ENCODE measurements at regions not wholly inside any gene's neighbourhood (a gene's known extent, or its start where the extent isn't known, plus 50 kb on each side); places are given as distances from the start of the nearest gene placed in this dataset.

DNA sequence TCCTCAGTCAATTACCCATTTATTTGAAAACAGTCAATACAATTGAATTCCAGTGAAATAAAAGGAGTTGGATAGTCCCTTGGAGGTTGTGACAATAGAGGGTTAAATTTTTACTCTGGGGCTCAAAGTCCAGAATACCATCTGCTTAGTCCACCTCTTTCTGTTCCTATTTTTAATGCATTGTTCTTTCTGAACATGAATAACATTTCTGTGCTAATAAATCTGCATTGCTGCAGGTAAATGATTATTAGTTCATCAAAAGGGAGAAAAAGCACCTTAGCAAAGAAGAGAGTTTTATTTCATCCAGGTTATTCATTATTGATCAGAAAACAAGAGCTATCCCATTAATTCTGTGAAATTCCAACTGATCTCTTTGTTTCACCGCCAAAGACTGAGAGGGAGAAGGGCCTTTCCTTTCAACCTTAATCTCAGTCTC is 166.1 kb upstream of the OLIG3 start:
- TF ChIP-seq, protein P1, sequence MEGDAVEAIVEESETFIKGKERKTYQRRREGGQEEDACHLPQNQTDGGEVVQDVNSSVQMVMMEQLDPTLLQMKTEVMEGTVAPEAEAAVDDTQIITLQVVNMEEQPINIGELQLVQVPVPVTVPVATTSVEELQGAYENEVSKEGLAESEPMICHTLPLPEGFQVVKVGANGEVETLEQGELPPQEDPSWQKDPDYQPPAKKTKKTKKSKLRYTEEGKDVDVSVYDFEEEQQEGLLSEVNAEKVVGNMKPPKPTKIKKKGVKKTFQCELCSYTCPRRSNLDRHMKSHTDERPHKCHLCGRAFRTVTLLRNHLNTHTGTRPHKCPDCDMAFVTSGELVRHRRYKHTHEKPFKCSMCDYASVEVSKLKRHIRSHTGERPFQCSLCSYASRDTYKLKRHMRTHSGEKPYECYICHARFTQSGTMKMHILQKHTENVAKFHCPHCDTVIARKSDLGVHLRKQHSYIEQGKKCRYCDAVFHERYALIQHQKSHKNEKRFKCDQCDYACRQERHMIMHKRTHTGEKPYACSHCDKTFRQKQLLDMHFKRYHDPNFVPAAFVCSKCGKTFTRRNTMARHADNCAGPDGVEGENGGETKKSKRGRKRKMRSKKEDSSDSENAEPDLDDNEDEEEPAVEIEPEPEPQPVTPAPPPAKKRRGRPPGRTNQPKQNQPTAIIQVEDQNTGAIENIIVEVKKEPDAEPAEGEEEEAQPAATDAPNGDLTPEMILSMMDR (IDR thresholded peaks at IDR 0.05), result no peak
- TF ChIP-seq SIN3A (IDR thresholded peaks at IDR 0.05; ENCODE audit: borderline replicate concordance, insufficient read depth, low read depth, low read length) (no peak), POLR2AphosphoS5 (IDR thresholded peaks at IDR 0.05; ENCODE audit: low read depth, low read length) (no peak)

Data from Panc1 (cell line).